ENCODE measurements at regions not wholly inside any gene's neighbourhood (a gene's known extent, or its start where the extent isn't known, plus 50 kb on each side); places are given as distances from the start of the nearest gene placed in this dataset.

GRCh38 chr1:11394592-11395245 is 84.2 kb upstream of the DISP3 start:
- H3K4me3 Mint-ChIP-seq (ENCODE audit: unreplicated experiment) = no peak overlapping the region
- H3K4me1 Mint-ChIP-seq (ENCODE audit: low read depth) = no peaks in the 10 kb centered on the region
- no peaks in the 10 kb centered on the region for H3K36me3 Mint-ChIP-seq (ENCODE audit: low read depth)
- H3K27me3 Mint-ChIP-seq (ENCODE audit: low read depth) = peaks cover 50% of the 10 kb centered on the region
- H3K27ac Mint-ChIP-seq (ENCODE audit: unreplicated experiment) = no peak overlapping the region
- no peak for DNase-seq (ENCODE audit: low spot score)
- no peak for TF ChIP-seq CTCF (IDR thresholded peaks at IDR 0.05)
- H3K9me3 Mint-ChIP-seq (ENCODE audit: low read depth) = no peaks in the 10 kb centered on the region

- H3K27me3 Mint-ChIP-seq (ENCODE audit: low read depth) = peaks cover 49% of the 10 kb centered on the region
- H3K9me3 Mint-ChIP-seq (ENCODE audit: low read depth) = no peaks in the 10 kb centered on the region
- TF ChIP-seq CTCF (IDR thresholded peaks at IDR 0.05) = no peak
Measured at GRCh38 chr1:11395616-11396015, 83.3 kb upstream of the DISP3 start.

GRCh38 chr1:11397151-11397901 is 81.6 kb upstream of the DISP3 start:
- no peak for TF ChIP-seq CTCF (IDR thresholded peaks at IDR 0.05)
- no peak overlapping the region for H3K27ac Mint-ChIP-seq (ENCODE audit: unreplicated experiment)
- H3K9me3 Mint-ChIP-seq (ENCODE audit: low read depth) = no peaks in the 10 kb centered on the region
- DNase-seq (ENCODE audit: low spot score) = peak; percentile 67
- no peaks in the 10 kb centered on the region for H3K4me1 Mint-ChIP-seq (ENCODE audit: low read depth)
- peaks cover 38% of the 10 kb centered on the region for H3K27me3 Mint-ChIP-seq (ENCODE audit: low read depth)
- no peaks in the 10 kb centered on the region for H3K36me3 Mint-ChIP-seq (ENCODE audit: low read depth)
- H3K4me3 Mint-ChIP-seq (ENCODE audit: unreplicated experiment) = no peak overlapping the region

More at GRCh38 chr1:11395616-11396015, 83.3 kb upstream of the DISP3 start:
- H3K36me3 Mint-ChIP-seq (ENCODE audit: low read depth) = no peaks in the 10 kb centered on the region
- H3K4me3 Mint-ChIP-seq (ENCODE audit: unreplicated experiment) = no peak overlapping the region
- H3K27ac Mint-ChIP-seq (ENCODE audit: unreplicated experiment) = no peak overlapping the region
- DNase-seq (ENCODE audit: low spot score) = peak; percentile 69
- H3K4me1 Mint-ChIP-seq (ENCODE audit: low read depth) = no peaks in the 10 kb centered on the region

DNA sequence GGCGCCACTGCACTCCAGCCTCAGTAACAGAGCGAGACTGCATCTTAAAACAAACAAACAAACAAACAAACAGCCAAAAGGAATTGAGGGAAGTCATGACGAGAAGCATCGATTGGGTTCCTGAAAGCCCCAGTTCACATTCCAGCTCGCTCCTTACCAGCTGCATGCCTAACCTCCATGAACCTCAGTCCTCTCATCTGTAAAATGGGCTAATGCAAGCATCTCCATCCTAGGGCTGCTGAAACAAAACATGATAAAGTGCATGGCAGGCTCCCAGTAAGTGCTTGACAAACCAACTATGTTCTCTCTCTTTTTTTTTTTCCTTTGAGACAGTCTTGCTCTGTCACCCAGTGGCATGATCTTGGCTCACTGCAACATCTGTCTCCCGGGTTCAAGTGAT is 79.7 kb upstream of the DISP3 start:
- H3K4me1 Mint-ChIP-seq (ENCODE audit: low read depth) = no peaks in the 10 kb centered on the region
- TF ChIP-seq CTCF (IDR thresholded peaks at IDR 0.05) = no peak
- no peak for DNase-seq (ENCODE audit: low spot score)
- H3K27me3 Mint-ChIP-seq (ENCODE audit: low read depth) = peaks cover 32% of the 10 kb centered on the region
- no peaks in the 10 kb centered on the region for H3K36me3 Mint-ChIP-seq (ENCODE audit: low read depth)
- no peak overlapping the region for H3K4me3 Mint-ChIP-seq (ENCODE audit: unreplicated experiment)
- peaks cover 3% of the 10 kb centered on the region for H3K9me3 Mint-ChIP-seq (ENCODE audit: low read depth)
- no peak overlapping the region for H3K27ac Mint-ChIP-seq (ENCODE audit: unreplicated experiment)

DNA sequence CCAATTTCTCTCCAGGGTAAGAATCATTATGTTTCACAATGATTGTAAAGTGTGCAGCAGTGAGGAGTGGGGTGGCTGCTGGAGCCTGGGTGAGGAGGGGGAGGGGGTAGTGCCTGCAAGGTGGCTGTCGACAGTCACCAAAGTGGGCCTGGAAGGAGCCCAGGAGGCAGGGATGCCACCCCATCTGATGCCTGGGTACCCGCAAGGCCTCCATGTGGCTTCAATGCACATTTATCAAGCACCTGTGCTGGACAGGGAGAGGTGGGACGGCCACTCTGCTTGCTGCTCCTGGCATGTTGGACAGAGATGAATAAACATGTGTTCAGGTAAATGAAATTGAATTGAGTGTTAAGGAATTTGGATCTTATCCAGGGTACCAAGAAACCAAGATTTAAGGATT is 78.8 kb upstream of the DISP3 start:
- peak; percentile 33 for DNase-seq (ENCODE audit: low spot score)
- peaks cover 27% of the 10 kb centered on the region for H3K27me3 Mint-ChIP-seq (ENCODE audit: low read depth)
- TF ChIP-seq CTCF (IDR thresholded peaks at IDR 0.05) = no peak

More for the DNA sequence above, 78.8 kb upstream of the DISP3 start:
- H3K27ac Mint-ChIP-seq (ENCODE audit: unreplicated experiment) = no peak overlapping the region
- H3K36me3 Mint-ChIP-seq (ENCODE audit: low read depth) = no peaks in the 10 kb centered on the region
- no peaks in the 10 kb centered on the region for H3K4me1 Mint-ChIP-seq (ENCODE audit: low read depth)
- H3K9me3 Mint-ChIP-seq (ENCODE audit: low read depth) = peaks cover 3% of the 10 kb centered on the region
- H3K4me3 Mint-ChIP-seq (ENCODE audit: unreplicated experiment) = no peak overlapping the region

Measured in chondrocyte (in vitro differentiated cells).